Stimulated activated CD4-positive, alpha-beta T cell treated with anti-CD3 and anti-CD28 coated beads, TNF-alpha, amount 100 ng/mL, for 1 hour (primary cell): ENCODE measurements at regions not wholly inside any gene's neighbourhood (a gene's known extent, or its start where the extent isn't known, plus 50 kb on each side); places are given as distances from the start of the nearest gene placed in this dataset.
"Not testable (repeated sequence)": the region's sequence is repeated elsewhere in the genome, so short reads cannot be mapped to it uniquely, and the experiment has no call there.

Source experiments
- DNase-seq, 3 donors: peaks; one replicate each; pipeline ENCODE4 v3.0.0-alpha.2; 2020; ENCODE audit warnings: low read depth in 3 of 3, low spot score in 1 of 3

DNA sequence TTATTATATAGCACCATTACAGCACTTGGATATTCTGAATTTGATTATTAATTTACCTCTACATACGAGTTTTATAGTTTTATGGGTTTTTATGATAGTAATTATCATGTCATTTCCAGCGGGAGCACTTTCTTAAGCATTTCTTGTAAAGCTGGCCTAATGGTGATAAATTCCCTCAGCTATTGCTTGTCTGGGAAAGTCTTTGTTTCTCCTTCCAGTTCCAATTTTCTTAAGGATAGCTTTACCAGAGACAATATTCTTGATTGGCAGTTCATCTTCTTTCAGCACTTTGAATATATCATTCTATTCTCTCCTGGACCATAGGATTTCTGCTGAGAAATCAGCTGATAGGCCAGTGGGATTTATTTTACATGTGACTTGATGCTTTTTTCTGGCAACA, 505.4 kb downstream of the TMEM232 start:
- no peak for DNase-seq

DNA sequence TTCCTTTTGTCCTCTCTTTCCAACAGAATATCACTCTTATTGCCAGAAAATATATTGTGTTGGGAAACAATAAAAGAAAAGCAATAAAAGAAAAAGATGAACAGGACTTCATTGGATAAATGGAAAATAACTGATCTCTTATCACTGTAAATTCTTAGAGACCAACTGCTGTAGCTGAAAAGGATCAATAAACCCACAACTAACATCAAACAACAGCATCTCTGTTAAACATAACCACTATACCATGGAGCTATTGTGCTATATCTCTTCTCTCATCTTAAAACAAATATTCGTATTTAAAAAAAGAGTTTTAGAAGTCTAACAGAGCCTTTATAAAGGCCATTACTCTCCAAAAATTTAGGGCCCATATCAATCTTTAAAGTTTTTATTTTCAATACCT, 502.4 kb downstream of the TMEM232 start:
- DNase-seq = no peak

- DNase-seq = no peak
Observed at GRCh38 chr5:110225949-110226348, 500.5 kb downstream of the TMEM232 start.

DNA sequence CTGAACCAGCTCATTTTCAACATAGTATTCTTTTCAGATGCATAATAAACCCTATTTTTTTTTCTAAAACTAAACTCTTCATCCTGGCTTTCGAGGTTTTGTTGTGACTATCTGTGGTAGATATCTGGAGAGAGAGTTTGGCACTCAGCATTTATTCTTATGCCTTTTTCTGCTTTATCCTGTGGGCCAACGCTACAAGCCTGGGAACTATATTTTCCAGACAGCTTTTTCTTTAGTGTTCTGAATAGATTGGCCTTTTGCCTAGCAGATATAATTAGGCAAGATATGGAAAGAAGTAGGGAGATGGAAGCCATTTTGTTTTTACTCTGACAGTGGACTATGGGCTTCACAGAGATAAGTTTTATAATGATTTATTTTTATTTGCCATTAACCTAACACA, 486.7 kb downstream of the TMEM232 start:
- DNase-seq = no peak

DNA sequence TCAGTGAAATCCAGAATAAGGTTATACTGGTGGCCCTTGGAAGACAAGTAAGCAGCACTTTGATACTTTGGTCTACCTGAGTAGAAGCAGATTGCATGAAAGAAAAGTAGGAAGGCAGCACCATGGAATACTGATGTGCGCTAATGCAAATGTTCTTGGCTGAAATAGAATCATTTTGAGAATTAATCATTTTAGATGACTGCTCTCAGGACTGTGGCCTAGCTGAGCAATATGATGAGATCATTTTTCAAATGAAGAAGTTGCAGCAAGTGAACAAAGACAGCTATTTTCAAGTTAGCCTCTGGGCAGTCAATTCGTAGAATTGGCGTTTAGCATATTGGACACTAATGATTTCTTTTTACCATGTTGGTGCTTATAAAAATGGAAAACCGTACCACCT, 483.5 kb downstream of the TMEM232 start:
- no peak for DNase-seq

DNA sequence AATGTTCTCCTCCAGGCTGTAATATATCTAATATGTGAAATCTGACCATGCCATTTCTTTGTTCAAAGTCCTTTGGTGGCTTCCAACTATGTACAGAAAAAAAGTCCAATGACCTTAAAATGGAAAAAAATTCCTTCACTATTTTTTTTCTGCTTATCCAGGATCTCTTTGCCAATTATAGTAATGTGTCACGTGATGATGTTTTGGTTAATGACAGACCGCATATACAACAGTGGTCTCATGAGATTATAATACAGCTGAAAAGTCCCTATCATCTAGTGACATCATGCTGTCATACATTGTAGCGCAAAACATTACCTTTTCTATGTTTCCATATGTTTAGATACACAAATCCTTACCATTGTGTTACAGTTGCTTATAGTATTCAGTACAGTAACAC, 477.6 kb downstream of the TMEM232 start:
- DNase-seq = no peak

GRCh38 chr5:110250355-110250754, 476.1 kb downstream of the TMEM232 start:
- no peak for DNase-seq

DNA sequence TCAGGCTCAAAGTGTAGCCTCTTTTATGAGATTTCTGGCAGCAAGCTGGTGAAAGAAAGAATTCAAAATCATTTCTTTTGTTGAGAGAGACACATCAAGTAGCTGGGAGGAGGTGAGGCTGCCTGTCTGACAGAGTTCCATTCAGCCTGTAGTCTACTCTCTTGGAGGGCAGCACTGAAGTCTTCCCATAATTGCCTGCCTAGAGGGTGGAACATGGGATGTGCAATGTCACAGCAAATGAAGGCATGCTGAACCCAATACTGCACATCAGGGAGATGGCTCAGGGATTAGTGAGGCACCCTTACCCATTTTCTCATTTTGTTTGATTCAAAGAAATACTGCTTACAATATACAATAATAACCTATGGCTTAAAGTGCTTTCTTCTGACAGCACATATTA, 475.7 kb downstream of the TMEM232 start:
- no peak for DNase-seq

GRCh38 chr5:110251366-110251765, 475.1 kb downstream of the TMEM232 start:
- no peak for DNase-seq

DNA sequence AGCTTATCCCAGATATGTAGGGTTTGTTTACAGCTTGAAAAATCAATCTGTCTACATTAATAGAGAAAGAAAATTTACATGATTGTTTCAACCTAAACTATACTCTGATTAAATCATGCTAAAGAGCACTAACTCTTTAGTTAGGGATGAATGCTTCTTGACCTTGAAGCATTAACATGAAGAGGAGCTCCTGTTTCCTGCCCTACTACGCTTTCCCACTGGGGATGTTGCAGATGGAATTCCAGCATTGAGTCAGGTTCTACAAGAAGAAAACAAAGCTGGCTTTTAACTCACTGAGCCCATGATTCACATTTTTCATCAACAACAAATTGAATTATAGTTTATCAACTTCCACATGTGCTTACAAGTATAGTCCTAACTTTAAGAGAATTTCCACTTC, 471.3 kb downstream of the TMEM232 start:
- DNase-seq = no peak

DNA sequence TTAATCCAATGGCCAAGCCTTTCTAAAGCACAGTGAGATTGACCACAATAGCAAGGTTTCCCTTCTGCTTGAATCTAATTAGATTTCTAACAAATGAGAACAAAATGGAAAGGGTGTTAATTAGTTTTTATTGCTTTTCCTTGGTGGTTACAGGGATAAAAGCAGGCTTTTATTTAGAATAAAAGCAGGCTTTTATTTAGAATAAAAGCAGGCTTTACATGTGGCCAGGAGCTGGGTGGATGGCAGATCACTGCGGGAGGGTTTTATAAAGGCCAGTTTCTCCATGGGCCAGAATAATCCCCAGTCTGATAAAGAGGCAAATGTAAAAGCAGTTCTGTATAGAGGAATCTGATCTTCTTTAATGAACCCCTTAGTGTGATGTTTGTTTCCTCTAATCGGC, 470.2 kb downstream of the TMEM232 start:
- DNase-seq = no peak

DNA sequence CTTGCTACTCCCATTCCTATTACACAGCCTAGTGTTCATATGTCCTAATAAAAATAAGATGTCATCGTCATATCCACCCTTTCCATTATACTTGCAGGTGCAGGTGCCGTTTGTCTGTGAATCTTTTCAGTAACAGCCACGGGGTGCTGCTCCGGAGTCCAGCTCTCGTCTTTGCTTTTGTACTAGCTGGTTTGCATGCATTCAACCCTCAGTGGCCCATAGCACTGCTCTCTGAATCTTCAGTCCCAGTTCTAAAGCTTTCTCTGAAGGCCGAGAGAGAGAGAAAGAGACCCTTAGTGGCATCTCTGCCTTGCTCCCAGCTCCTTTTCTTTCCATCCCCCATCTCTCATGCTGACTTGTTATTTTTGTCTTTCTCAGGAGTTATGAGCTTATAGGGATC, 468.5 kb downstream of the TMEM232 start:
- DNase-seq = no peak

DNA sequence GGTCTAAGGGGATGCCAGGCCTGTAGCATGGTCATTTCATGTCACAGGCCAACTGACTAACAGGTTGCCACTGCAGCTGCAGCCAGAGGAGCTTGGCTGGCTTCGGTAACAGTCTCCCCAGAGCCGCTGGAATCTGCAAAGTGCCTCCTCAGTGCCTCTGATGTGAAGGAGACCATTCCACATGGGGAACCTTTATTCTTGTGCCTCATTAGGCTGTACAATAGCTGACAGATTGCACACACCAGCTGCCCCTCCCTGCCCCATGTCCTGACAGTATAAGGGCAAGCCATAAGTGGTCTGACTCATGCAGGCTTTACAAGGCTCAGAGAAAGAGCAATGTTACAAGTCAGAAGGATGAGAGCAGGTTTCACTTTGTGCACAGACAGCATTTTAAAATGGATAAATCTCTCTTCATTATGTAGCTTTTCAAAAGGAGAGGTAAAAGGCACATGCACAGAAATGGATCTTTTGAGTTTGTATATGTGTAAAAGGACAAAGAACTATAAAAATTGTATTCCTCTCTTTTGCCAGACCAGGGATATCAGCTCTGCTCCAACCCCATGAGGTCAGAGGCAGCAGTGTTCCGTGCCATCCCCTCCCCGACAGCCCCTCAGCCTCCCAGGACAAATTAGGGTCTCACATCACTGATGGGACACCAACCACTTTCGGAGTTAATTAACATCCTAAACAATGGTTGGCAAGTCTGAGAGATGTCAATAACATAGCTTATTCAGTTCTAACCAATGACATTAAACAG, 467.8 kb downstream of the TMEM232 start:
- DNase-seq = no peak

DNA sequence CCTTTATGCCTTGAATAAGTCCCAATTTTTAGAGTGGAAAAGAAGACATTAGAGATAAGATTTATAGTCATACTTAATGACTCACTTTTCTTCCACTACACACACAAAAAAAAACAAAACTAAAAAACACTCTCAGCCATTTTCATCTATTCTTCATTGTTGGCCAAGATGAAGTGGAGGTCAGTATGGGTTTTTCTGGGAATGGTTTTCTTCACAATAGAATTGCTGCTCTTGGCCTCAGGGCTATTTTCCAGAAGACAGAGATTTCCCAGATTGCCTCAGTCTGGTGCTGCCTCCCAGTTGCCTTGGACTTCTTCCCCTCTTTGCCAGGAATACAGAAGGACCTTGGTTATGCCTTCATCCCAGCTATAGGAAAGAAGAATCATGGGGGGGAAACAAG, 463.7 kb downstream of the TMEM232 start:
- no peak for DNase-seq

DNA sequence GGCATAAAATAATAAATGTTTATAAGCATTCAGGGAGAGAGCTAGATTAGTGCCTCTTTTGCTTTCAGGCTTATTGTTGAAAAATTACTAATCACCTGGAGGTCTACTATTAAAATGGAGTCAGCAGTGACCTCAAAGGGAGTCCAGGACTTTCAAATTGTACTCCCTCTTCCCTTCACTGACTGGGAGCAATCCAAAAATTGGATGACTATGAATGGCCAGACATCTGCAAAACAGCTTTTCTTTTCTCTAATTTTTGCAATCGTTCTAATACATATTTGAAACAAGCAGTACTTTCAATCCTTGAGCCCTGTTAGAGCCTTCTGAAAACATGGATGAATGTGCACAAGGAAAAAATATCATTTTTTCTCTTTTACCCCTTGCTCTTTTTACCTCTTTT, 461.8 kb downstream of the TMEM232 start:
- no peak for DNase-seq

DNA sequence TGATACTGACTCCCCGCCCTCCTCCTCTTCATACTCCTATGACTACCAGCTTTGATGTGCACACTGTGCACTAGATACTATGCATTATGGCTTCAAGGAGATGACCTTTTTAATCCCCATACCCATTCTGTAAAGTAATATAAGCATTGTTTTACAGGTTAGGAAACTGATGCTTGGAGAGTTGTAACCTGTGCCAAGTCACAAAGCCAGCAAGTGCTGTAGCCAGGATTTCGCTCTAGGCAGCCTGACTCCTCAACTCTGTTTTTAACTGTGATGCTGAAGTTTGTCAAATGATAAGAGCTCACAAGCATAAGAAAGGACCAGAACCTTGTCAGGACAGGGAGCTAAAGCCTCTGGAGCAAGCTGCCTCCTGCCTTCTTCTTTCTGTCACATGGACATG, 461.3 kb downstream of the TMEM232 start:
- no peak for DNase-seq

DNA sequence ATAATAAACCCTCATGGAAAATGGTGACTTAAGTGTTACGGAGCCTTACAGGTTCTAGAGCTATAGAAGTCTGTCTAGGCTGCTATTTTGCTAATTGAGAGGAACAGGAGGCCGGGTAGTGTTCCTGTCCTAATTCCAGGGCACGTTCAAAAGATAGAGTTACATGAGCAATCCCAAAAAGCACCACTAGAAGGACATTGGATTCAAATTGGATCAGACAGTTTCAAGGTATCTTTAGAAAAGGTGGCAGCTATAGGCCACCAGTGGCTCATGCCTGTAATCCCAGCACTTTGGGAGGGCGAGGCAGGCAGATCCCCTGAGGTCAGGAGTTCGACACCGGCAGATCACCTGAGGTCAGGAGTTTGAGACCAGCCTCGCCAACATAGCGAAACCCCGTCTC, 458.8 kb downstream of the TMEM232 start:
- no peak for DNase-seq

DNA sequence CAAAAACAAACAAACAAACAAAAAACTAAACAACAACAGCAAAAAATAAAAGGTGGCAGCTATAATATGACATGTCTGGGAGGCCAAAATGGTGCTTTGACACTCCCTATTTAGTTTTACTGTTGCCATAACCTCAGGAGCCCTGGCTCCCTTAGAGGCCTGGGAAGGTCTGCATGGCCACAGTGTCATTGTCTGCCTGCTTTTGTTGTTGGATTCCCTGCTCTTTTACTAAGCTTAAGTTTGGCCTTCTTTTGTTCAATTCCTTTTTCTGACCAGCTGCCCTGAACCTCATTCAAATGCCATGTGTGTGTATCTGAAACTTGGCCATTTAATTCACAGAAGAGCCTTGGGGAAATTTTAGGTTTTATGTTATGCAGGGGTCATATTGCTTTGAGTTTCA, 458.2 kb downstream of the TMEM232 start:
- DNase-seq = no peak

DNA sequence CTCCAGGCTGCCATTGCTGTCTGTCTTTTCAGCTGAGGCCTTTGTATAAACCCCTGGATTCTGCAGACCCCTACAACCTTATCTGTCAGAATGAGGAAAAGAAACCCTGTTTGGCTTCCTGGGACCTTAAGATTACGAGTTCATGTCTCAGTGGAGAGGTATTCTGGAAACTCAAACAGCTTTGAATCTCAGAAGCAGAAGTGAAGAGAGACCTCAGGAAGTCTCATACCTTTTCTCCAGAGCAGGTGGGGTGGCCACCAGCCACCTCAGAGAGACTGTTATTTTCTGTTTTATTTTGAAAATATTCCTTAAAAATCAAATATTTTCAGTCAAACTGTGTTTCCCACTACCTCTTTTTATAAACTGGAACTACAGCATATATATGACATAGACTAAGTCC, 457.5 kb downstream of the TMEM232 start:
- DNase-seq = no peak

GRCh38 chr5:110269478-110270142, 456.9 kb downstream of the TMEM232 start:
- no peak for DNase-seq

DNA sequence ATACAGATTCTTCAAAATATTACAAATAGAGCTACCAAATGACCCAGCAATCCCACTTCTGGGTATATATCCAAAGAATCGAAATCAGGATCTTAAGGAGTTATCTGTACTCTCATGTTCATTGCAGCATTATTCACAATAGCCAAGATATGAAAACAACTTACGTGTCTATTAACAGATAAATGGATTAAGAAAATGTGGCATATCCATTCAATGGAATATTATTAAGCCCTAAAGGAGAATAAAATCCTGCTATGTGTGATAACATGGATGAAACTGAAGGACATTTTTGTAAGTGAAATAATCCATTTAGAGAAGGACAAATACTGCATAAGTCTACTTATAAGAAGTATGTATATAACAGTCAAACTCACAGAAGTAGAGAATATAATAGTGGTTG, 450.6 kb downstream of the TMEM232 start:
- DNase-seq = no peak

- DNase-seq = not testable (repeated sequence)
Observed at GRCh38 chr5:110278449-110278848, 448.0 kb downstream of the TMEM232 start.

- DNase-seq = not testable (repeated sequence)
Observed at GRCh38 chr5:110284121-110284520, 442.4 kb downstream of the TMEM232 start.
